Immature natural killer cell (primary cell): ENCODE measurements at regions not wholly inside any gene's neighbourhood (a gene's known extent, or its start where the extent isn't known, plus 50 kb on each side); places are given as distances from the start of the nearest gene placed in this dataset.

Experiments
- DNase-seq, 3 donors: peaks; one replicate each; pipeline ENCODE4 v3.0.0; 2022; ENCODE audit warnings: mixed read lengths in 1 of 3
- H3K27ac Mint-ChIP-seq, 6 donors: one replicate each; pipeline ENCODE4 v1.8.0; 2020; ENCODE audit warnings: mixed read lengths in 6 of 6, mild to moderate bottlenecking in 5 of 6, inconsistent platforms in 4 of 6, moderate library complexity in 3 of 6
- H3K27me3 Mint-ChIP-seq, 3 donors: one replicate each; pipeline ENCODE4 v1.8.0; 2020 to 2021; ENCODE audit warnings: low read depth in 3 of 3, mild to moderate bottlenecking in 3 of 3, mixed read lengths in 3 of 3, moderate library complexity in 3 of 3, inconsistent platforms in 1 of 3
- H3K36me3 Mint-ChIP-seq, 3 donors: one replicate each; pipeline ENCODE4 v1.8.0; 2020; ENCODE audit warnings: mixed read lengths in 3 of 3, inconsistent platforms in 2 of 3, mild to moderate bottlenecking in 2 of 3
- H3K4me1 Mint-ChIP-seq, 2 donors: one replicate each; pipeline ENCODE4 v1.8.0; 2020; ENCODE audit warnings: inconsistent platforms in 2 of 2, mild to moderate bottlenecking in 2 of 2, mixed read lengths in 2 of 2, moderate library complexity in 1 of 2
- H3K4me3 Mint-ChIP-seq, 5 donors: one replicate each; pipeline ENCODE4 v1.8.0; 2020; ENCODE audit warnings: mild to moderate bottlenecking in 5 of 5, mixed read lengths in 5 of 5, inconsistent platforms in 3 of 5, moderate library complexity in 3 of 5
- H3K9me3 Mint-ChIP-seq, 6 donors: one replicate each; pipeline ENCODE4 v1.8.0; 2020; ENCODE audit warnings: mild to moderate bottlenecking in 6 of 6, mixed read lengths in 6 of 6, inconsistent platforms in 4 of 6, moderate library complexity in 3 of 6

- Mint-ChIP-seq H3K9me3 (no peaks in the 10 kb centered on the region), H3K27ac (no peak overlapping the region), H3K36me3 (no peaks in the 10 kb centered on the region), H3K4me3 (no peak overlapping the region), H3K27me3 (peaks cover 4 to 5% (median 4%) of the 10 kb centered on the region in 3 donors), H3K4me1 (peaks cover 2% of the 10 kb centered on the region in 2 donors)
- DNase-seq, result no peak
Measured at GRCh38 chr5:171654881-171655280, 130.7 kb upstream of the SMIM23 start.

- no peaks in the 10 kb centered on the region for H3K36me3 Mint-ChIP-seq
- H3K4me1 Mint-ChIP-seq, result peaks cover 14 to 18% of the 10 kb centered on the region in 2 donors
- DNase-seq, result no peak
- no peaks in the 10 kb centered on the region for H3K9me3 Mint-ChIP-seq
- peaks cover 2 to 4% (median 4%) of the 10 kb centered on the region in 3 donors for H3K27me3 Mint-ChIP-seq
- H3K4me3 Mint-ChIP-seq, result no peak overlapping the region
- no peak overlapping the region for H3K27ac Mint-ChIP-seq
Measured at GRCh38 chr5:171657473-171657872, 128.1 kb upstream of the SMIM23 start.

GRCh38 chr5:171659896-171660295 is 125.7 kb upstream of the SMIM23 start:
- Mint-ChIP-seq H3K4me1 (peaks cover 14 to 18% of the 10 kb centered on the region in 2 donors), H3K36me3 (no peaks in the 10 kb centered on the region), H3K4me3 (no peak overlapping the region), H3K27ac (peak overlapping the region in 1 of 6 donors; percentile 4), H3K9me3 (no peaks in the 10 kb centered on the region), H3K27me3 (peaks cover 0 to 8% (median 2%) of the 10 kb centered on the region in 3 donors)
- no peak for DNase-seq

- peaks cover 0 to 8% (median 2%) of the 10 kb centered on the region in 3 donors for H3K27me3 Mint-ChIP-seq
Measured at GRCh38 chr5:171660434-171660833, 125.2 kb upstream of the SMIM23 start.

GRCh38 chr5:171661143-171661542 is 124.5 kb upstream of the SMIM23 start:
- Mint-ChIP-seq H3K4me3 (no peak overlapping the region), H3K36me3 (no peaks in the 10 kb centered on the region), H3K9me3 (no peaks in the 10 kb centered on the region), H3K27ac (no peak overlapping the region), H3K4me1 (peaks cover 14 to 18% of the 10 kb centered on the region in 2 donors), H3K27me3 (peaks cover 0 to 8% (median 2%) of the 10 kb centered on the region in 3 donors)
- DNase-seq, result no peak

More at GRCh38 chr5:171660434-171660833, 125.2 kb upstream of the SMIM23 start:
- Mint-ChIP-seq H3K36me3 (no peaks in the 10 kb centered on the region), H3K27ac (peak overlapping the region in 1 of 6 donors; percentile 51), H3K4me3 (peak overlapping the region in 1 of 5 donors; percentile 30), H3K9me3 (no peaks in the 10 kb centered on the region), H3K4me1 (peaks cover 14 to 18% of the 10 kb centered on the region in 2 donors)
- peak; percentile 7 to 40 (median 16) for DNase-seq

GRCh38 chr5:171663311-171664085 is 122.1 kb upstream of the SMIM23 start:
- Mint-ChIP-seq H3K9me3 (no peaks in the 10 kb centered on the region), H3K27ac (no peak overlapping the region), H3K4me3 (no peak overlapping the region), H3K36me3 (no peaks in the 10 kb centered on the region), H3K27me3 (peaks cover 0 to 4% (median 0%) of the 10 kb centered on the region in 3 donors), H3K4me1 (peaks cover 14 to 18% of the 10 kb centered on the region in 2 donors)
- no peak for DNase-seq

GRCh38 chr5:171664489-171664888 is 121.1 kb upstream of the SMIM23 start:
- no peak for DNase-seq
- Mint-ChIP-seq H3K27ac (no peak overlapping the region), H3K9me3 (no peaks in the 10 kb centered on the region), H3K27me3 (peaks cover 0 to 4% (median 0%) of the 10 kb centered on the region in 3 donors), H3K4me1 (peaks cover 14 to 18% of the 10 kb centered on the region in 2 donors), H3K36me3 (no peaks in the 10 kb centered on the region), H3K4me3 (no peak overlapping the region)

- no peaks in the 10 kb centered on the region for H3K9me3 Mint-ChIP-seq
- no peak overlapping the region for H3K4me3 Mint-ChIP-seq
- H3K36me3 Mint-ChIP-seq, result no peaks in the 10 kb centered on the region
- H3K27ac Mint-ChIP-seq, result no peak overlapping the region
- H3K4me1 Mint-ChIP-seq, result no peaks in the 10 kb centered on the region
- DNase-seq, result no peak
- H3K27me3 Mint-ChIP-seq, result peaks cover 0 to 4% (median 0%) of the 10 kb centered on the region in 3 donors
Measured at GRCh38 chr5:171666815-171667214, 118.8 kb upstream of the SMIM23 start.

GRCh38 chr5:171667341-171668096 is 118.1 kb upstream of the SMIM23 start:
- H3K4me1 Mint-ChIP-seq, result no peaks in the 10 kb centered on the region
- H3K9me3 Mint-ChIP-seq, result no peaks in the 10 kb centered on the region
- no peaks in the 10 kb centered on the region for H3K36me3 Mint-ChIP-seq
- H3K4me3 Mint-ChIP-seq, result no peak overlapping the region
- no peak for DNase-seq
- peaks cover 0 to 4% (median under 1%) of the 10 kb centered on the region in 3 donors for H3K27me3 Mint-ChIP-seq
- H3K27ac Mint-ChIP-seq, result no peak overlapping the region

GRCh38 chr5:171668097-171668412 is 117.6 kb upstream of the SMIM23 start:
- Mint-ChIP-seq H3K9me3 (no peaks in the 10 kb centered on the region), H3K27ac (no peak overlapping the region), H3K27me3 (peaks cover 0 to 4% (median 2%) of the 10 kb centered on the region in 3 donors), H3K36me3 (no peaks in the 10 kb centered on the region), H3K4me3 (no peak overlapping the region), H3K4me1 (no peaks in the 10 kb centered on the region)
- DNase-seq, result no peak

GRCh38 chr5:171669571-171669970 is 116.0 kb upstream of the SMIM23 start:
- no peak overlapping the region for H3K4me3 Mint-ChIP-seq
- peaks cover 0 to 2% (median 0%) of the 10 kb centered on the region in 3 donors for H3K27me3 Mint-ChIP-seq
- no peak overlapping the region for H3K27ac Mint-ChIP-seq
- H3K36me3 Mint-ChIP-seq, result no peaks in the 10 kb centered on the region
- no peaks in the 10 kb centered on the region for H3K4me1 Mint-ChIP-seq
- no peaks in the 10 kb centered on the region for H3K9me3 Mint-ChIP-seq
- DNase-seq, result no peak

GRCh38 chr5:171672556-171672955 is 113.1 kb upstream of the SMIM23 start:
- Mint-ChIP-seq H3K4me3 (no peak overlapping the region), H3K36me3 (no peaks in the 10 kb centered on the region), H3K4me1 (no peaks in the 10 kb centered on the region), H3K9me3 (no peaks in the 10 kb centered on the region), H3K27me3 (peaks cover 3 to 6% (median 4%) of the 10 kb centered on the region in 3 donors), H3K27ac (no peak overlapping the region)
- DNase-seq, result no peak

- no peaks in the 10 kb centered on the region for H3K36me3 Mint-ChIP-seq
- H3K4me1 Mint-ChIP-seq, result no peaks in the 10 kb centered on the region
- H3K9me3 Mint-ChIP-seq, result no peaks in the 10 kb centered on the region
- DNase-seq, result no peak
- no peak overlapping the region for H3K4me3 Mint-ChIP-seq
- H3K27ac Mint-ChIP-seq, result no peak overlapping the region
- peaks cover 3 to 6% (median 4%) of the 10 kb centered on the region in 3 donors for H3K27me3 Mint-ChIP-seq
Measured at GRCh38 chr5:171673328-171673727, 112.3 kb upstream of the SMIM23 start.

- Mint-ChIP-seq H3K4me3 (no peak overlapping the region), H3K27me3 (peaks cover 3 to 6% (median 4%) of the 10 kb centered on the region in 3 donors), H3K27ac (no peak overlapping the region)
Measured at GRCh38 chr5:171673840-171674239, 111.8 kb upstream of the SMIM23 start.

More at GRCh38 chr5:171673840-171674239, 111.8 kb upstream of the SMIM23 start:
- no peaks in the 10 kb centered on the region for H3K4me1 Mint-ChIP-seq
- no peaks in the 10 kb centered on the region for H3K9me3 Mint-ChIP-seq
- H3K36me3 Mint-ChIP-seq, result no peaks in the 10 kb centered on the region
- no peak for DNase-seq
